AG04450 (cell line): ENCODE measurements at regions not wholly inside any gene's neighbourhood (a gene's known extent, or its start where the extent isn't known, plus 50 kb on each side); places are given as distances from the start of the nearest gene placed in this dataset.

Experiments used
- CTCF ChIA-PET: fragments of 300-600, 350-600 bp; formaldehyde crosslinking; extraction: SDS; loops from one replicate; lab custom pipeline; 2022; ENCODE audit warnings: antibody characterized with exemption, inconsistent platforms; lab: Charles Lee
- POLR2A ChIA-PET: fragments of 350-600 bp; formaldehyde crosslinking; extraction: SDS; loops from one replicate; lab custom pipeline; 2021; ENCODE audit warnings: antibody characterized with exemption, inconsistent platforms; lab: Yijun Ruan, JAX
- DNase-seq: peaks from one replicate; pipeline ENCODE4 v3.0.0-alpha.2; 2011; ENCODE audit warnings: low read depth, low spot score
- H3K27ac ChIP-seq: one replicate; pipeline ENCODE4 v1.5.1; 2012; ENCODE audit warnings: low read depth, low read length, control low read depth
- H3K27me3 ChIP-seq: one replicate; pipeline ENCODE4 v1.6.0; 2012; ENCODE audit warnings: low read length; ENCODE audit not compliant: control insufficient read depth, insufficient read depth
- H3K4me3 ChIP-seq: 2 replicates; pipeline ENCODE4 v1.5.1; 2011; ENCODE audit warnings: mild to moderate bottlenecking, low read depth, low read length, control low read depth
- H3K9me3 ChIP-seq: 2 replicates; pipeline ENCODE4 v1.5.1; 2012; ENCODE audit warnings: low read length; ENCODE audit not compliant: control insufficient read depth, insufficient read depth
- TF ChIP-seq, protein P1 (sequence below): IDR thresholded peaks from 2 replicates; pipeline ENCODE4 v1.5.1; 2011; ENCODE audit warnings: low read depth, low read length, control low read depth, inconsistent platforms

GRCh38 chr1:62991152-62991551, 207.2 kb downstream of the ATG4C start:
- ChIA-PET POLR2A (no interaction called here), CTCF (no interaction called here)
- Histone ChIP-seq H3K4me3 (no peak overlapping the region), H3K27me3 (no peaks in the 10 kb centered on the region), H3K27ac (no peak overlapping the region), H3K9me3 (no peaks in the 10 kb centered on the region)
- DNase-seq = no peak
- TF ChIP-seq, protein P1, sequence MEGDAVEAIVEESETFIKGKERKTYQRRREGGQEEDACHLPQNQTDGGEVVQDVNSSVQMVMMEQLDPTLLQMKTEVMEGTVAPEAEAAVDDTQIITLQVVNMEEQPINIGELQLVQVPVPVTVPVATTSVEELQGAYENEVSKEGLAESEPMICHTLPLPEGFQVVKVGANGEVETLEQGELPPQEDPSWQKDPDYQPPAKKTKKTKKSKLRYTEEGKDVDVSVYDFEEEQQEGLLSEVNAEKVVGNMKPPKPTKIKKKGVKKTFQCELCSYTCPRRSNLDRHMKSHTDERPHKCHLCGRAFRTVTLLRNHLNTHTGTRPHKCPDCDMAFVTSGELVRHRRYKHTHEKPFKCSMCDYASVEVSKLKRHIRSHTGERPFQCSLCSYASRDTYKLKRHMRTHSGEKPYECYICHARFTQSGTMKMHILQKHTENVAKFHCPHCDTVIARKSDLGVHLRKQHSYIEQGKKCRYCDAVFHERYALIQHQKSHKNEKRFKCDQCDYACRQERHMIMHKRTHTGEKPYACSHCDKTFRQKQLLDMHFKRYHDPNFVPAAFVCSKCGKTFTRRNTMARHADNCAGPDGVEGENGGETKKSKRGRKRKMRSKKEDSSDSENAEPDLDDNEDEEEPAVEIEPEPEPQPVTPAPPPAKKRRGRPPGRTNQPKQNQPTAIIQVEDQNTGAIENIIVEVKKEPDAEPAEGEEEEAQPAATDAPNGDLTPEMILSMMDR = no peak

- CTCF ChIA-PET = no interaction called here
- TF ChIP-seq, protein P1 = no peak
- POLR2A ChIA-PET = no interaction called here
Observed at GRCh38 chr1:62993844-62994243, 209.9 kb downstream of the ATG4C start.

DNA sequence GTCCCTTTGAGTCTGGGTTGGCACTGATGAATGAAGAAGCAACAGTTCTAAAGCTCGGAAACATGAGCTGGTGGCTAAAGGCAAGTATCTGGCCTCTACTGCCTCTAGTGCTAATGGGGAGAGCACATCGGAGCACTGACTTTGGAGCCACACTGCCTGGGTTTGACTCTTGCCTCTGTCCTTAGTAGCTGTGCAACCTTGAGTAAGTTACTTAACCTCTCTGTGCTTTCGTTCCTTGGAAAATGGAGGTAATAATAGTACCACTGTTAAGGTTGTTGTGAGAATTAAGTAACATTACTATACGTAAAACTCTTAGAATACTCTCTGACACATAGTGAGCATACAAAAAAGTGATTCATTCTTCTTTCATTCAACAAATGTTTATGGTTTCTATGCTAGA, 211.2 kb downstream of the ATG4C start:
- H3K27me3 ChIP-seq = no peaks in the 10 kb centered on the region
- TF ChIP-seq, protein P1 = no peak
- no peak overlapping the region for H3K27ac ChIP-seq
- POLR2A ChIA-PET = no interaction called here
- no peak for DNase-seq
- H3K9me3 ChIP-seq = no peaks in the 10 kb centered on the region
- CTCF ChIA-PET = no interaction called here
- no peak overlapping the region for H3K4me3 ChIP-seq

More at GRCh38 chr1:62993844-62994243, 209.9 kb downstream of the ATG4C start:
- H3K9me3 ChIP-seq = no peaks in the 10 kb centered on the region
- H3K27ac ChIP-seq = no peak overlapping the region
- DNase-seq = no peak
- no peaks in the 10 kb centered on the region for H3K27me3 ChIP-seq
- H3K4me3 ChIP-seq = no peak overlapping the region

DNA sequence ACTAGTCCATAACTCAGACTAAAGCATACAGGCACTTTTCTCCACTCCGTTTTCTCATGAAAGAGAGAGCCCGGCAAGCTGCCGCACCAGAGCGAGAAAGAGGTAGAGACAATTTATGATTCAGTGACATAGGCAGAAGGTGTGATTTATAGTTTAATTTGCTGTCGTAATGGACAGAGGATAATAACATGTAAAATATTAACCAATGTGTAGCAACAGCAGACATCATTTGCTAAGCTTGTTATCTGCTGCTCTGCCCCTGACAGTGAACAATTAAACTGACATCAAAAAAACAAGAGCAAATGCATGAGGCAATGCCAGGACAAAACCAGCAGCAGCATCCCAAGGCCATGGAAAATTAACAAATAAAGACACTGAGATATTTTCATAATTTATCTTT, 214.0 kb downstream of the ATG4C start:
- ChIA-PET POLR2A (no interaction called here), CTCF (no interaction called here)
- Histone ChIP-seq H3K27ac (no peak overlapping the region), H3K9me3 (no peaks in the 10 kb centered on the region), H3K4me3 (no peak overlapping the region), H3K27me3 (no peaks in the 10 kb centered on the region)
- DNase-seq = no peak
- TF ChIP-seq, protein P1 = no peak

DNA sequence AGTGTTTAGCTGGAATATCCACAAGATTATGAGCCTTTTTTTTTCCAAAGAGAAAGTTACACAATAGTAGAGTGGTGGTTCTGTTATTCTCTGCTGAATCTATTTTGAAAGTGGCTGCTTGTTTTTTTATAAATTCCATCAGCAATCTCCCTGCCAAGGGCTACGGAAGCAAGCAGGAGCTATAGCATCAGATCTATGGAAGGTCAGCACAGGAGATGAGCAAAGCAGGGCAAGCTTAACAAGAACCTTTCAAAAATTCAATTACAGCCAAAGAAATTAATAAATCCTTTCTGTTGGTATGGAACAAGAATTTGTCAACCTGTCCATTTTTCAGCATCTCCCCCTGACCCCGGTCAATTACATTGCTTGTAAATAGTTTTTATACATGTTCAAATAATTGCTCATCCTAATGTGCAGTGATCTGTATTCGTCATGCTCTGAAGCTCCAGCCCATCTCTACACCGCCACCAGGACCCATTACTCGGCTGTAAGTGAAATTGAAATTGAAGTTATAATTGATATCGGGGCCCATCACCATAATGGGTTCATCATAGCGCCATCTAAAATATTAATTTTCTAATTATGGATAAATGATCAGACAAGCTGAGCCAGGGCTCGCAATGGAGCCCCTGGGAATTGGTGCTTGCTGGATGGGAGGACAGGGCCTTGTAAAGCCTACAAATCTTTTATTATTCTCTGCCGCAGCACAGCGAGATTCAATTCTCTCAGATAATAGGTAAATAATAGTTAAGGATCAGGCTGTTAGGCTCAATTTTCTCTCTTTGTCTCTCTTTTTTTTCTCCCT, 215.1 kb downstream of the ATG4C start:
- Histone ChIP-seq H3K27me3 (no peaks in the 10 kb centered on the region), H3K27ac (no peak overlapping the region), H3K4me3 (no peak overlapping the region), H3K9me3 (no peaks in the 10 kb centered on the region)
- ChIA-PET POLR2A (no interaction called here), CTCF (no interaction called here)
- DNase-seq = no peak
- TF ChIP-seq, protein P1 = no peak
